HepG2 (cell line): ENCODE measurements at regions not wholly inside any gene's neighbourhood (a gene's known extent, or its start where the extent isn't known, plus 50 kb on each side); places are given as distances from the start of the nearest gene placed in this dataset.

Source experiments
- ATAC-seq: fragments of 200-7000 bp; cut with Tn5 transposase; 3 replicates; pipeline ENCODE4 v1.9.1; 2020; ENCODE audit warnings: mild to moderate bottlenecking, moderate library complexity
- BruUV-seq: library from RNA; stranded (reverse); fragments of 400-500 nt; replicated peaks from 2 replicates; lab custom pipeline; 2021; lab: Mats Ljungman, UMichigan
- CTCF ChIA-PET: fragments of 300-600 bp; formaldehyde crosslinking; extraction: SDS; loops from one replicate; lab custom pipeline; 2021; ENCODE audit warnings: low total read pairs, inconsistent platforms, low intra/inter-chr PET ratio; lab: Yijun Ruan, JAX
- POLR2A ChIA-PET: fragments of 350-600 bp; sonication (Branson Sonifier 250); formaldehyde crosslinking; loops from one replicate; lab custom pipeline; 2020; ENCODE audit warnings: antibody characterized with exemption, inconsistent platforms; lab: Yijun Ruan, JAX
- DNase-seq: peaks from one replicate; pipeline ENCODE4 v3.0.0-alpha.2; 2015; ENCODE audit warnings: low spot score
- FAIRE-seq: peaks from 3 replicates; lab custom pipeline; 2011; peaks lifted over from hg19 to GRCh38; lab: Jason Lieb, UNC
- H2AFZ ChIP-seq: one replicate; pipeline ENCODE4 v1.6.1; 2011; ENCODE audit warnings: low read length, inconsistent platforms
- H3K27ac ChIP-seq: fragments of 300-600 bp; 3 replicates; pipeline ENCODE4 v1.8.0; 2011; ENCODE audit warnings: mixed run types, mild to moderate bottlenecking, mixed read lengths, low read length, inconsistent platforms; ENCODE audit not compliant: insufficient read depth; ENCODE audit errors: extremely low read length
- H3K27me3 ChIP-seq, 2 experiments: fragments of 200-600 bp in 1 of 2; 2 replicates in 1 of 2; 3 replicates in 1 of 2; pipeline versions ENCODE4 v1.6.0 to v1.8.0; 2011; ENCODE audit warnings: low read length in 2 of 2, mild to moderate bottlenecking in 2 of 2, moderate library complexity in 2 of 2, inconsistent platforms in 1 of 2; ENCODE audit not compliant: insufficient read depth in 2 of 2, control insufficient read depth in 1 of 2
- H3K36me3 ChIP-seq, 2 experiments: fragments of 200-600 bp in 1 of 2; replicated peaks in 1 of 2; 2 replicates in 1 of 2; 3 replicates in 1 of 2; pipeline versions ENCODE4 v1.5.1 to v1.8.0; 2011; ENCODE audit warnings: low read length in 2 of 2, inconsistent platforms in 1 of 2; ENCODE audit not compliant: insufficient read depth in 2 of 2, control insufficient read depth in 1 of 2
- H3K4me1 ChIP-seq: 2 replicates; pipeline ENCODE4 v1.5.1; 2012; ENCODE audit warnings: low read length, inconsistent platforms; ENCODE audit not compliant: insufficient read depth
- H3K4me2 ChIP-seq: 2 replicates; pipeline ENCODE4 v1.6.0; 2011; ENCODE audit warnings: low read depth, low read length, inconsistent platforms
- H3K4me3 ChIP-seq, 3 experiments: fragments of 200-600 bp in 1 of 3; sonication (generic), shearing (Covaris generic) in 1 of 3; replicated peaks in 1 of 3; 2 replicates each; pipeline ENCODE4 v1.5.1; 2011 to 2016; ENCODE audit warnings: low read length in 3 of 3, inconsistent platforms in 2 of 3, low read depth in 2 of 3, mild to moderate bottlenecking in 2 of 3, control low read depth in 1 of 3, mixed read lengths in 1 of 3; ENCODE audit not compliant: insufficient read depth in 1 of 3
- H3K79me2 ChIP-seq: one replicate; pipeline ENCODE4 v1.6.1; 2011; ENCODE audit warnings: low read length, inconsistent platforms; ENCODE audit not compliant: insufficient read depth
- H3K9ac ChIP-seq: 2 replicates; pipeline ENCODE4 v1.6.0; 2011; ENCODE audit warnings: mild to moderate bottlenecking, low read depth, low read length, inconsistent platforms; ENCODE audit not compliant: insufficient read depth
- H3K9me3 ChIP-seq: 2 replicates; pipeline ENCODE4 v1.5.1; 2012; ENCODE audit warnings: mild to moderate bottlenecking, low read length
- H4K20me1 ChIP-seq: 2 replicates; pipeline ENCODE4 v1.6.0; 2011; ENCODE audit warnings: inconsistent platforms, mild to moderate bottlenecking, low read length, moderate library complexity; ENCODE audit not compliant: insufficient read depth
- HNRNPK ChIP-seq: fragments of 200-400 bp; formaldehyde crosslinking; IDR thresholded peaks from 2 replicates; pipeline ENCODE4 v1.6.1; 2018; ENCODE audit warnings: low read length, low read depth, moderate library complexity, mild to moderate bottlenecking; ENCODE audit not compliant: poor library complexity, severe bottlenecking
- PTBP1 ChIP-seq: fragments of 200-400 bp; formaldehyde crosslinking; IDR thresholded peaks from 2 replicates; pipeline ENCODE4 v1.6.1; 2018; ENCODE audit warnings: low read length, low read depth; ENCODE audit not compliant: poor library complexity, severe bottlenecking
- SIX1 ChIP-seq: sonication (generic); formaldehyde crosslinking; IDR thresholded peaks from 2 replicates; pipeline ENCODE4 v1.4.0; 2020; ENCODE audit warnings: missing genetic modification reagents, borderline replicate concordance
- ZNF607 ChIP-seq: sonication (generic); formaldehyde crosslinking; IDR thresholded peaks from 2 replicates; pipeline ENCODE4 v1.5.1; 2020; ENCODE audit warnings: missing genetic modification reagents, mild to moderate bottlenecking, borderline replicate concordance
- ZSCAN25 ChIP-seq: sonication (generic); formaldehyde crosslinking; IDR thresholded peaks from 2 replicates; pipeline ENCODE4 v1.8.0; 2022; ENCODE audit warnings: mild to moderate bottlenecking, missing genetic modification reagents
- WGBS: methylation state at CpG from one replicate; pipeline ENCODE4 v1.1.6; 2017; ENCODE audit warnings: low lambda C conversion rate; 5-methylcytosine and 5-hydroxymethylcytosine counted together
- in situ Hi-C: cut with HindIII; loops from 2 replicates; pipeline ENCODE4 v1.10.0; 2017; ENCODE audit warnings: low pct_unique_long_range_greater_than_20kb; ENCODE audit not compliant: extremely low pct_ligation_motif_present
- intact Hi-C: fragments of 100-400 bp; cut with micrococcal nuclease; formaldehyde crosslinking; loops from one replicate; pipeline ENCODE4 v1.10.0; 2022; ENCODE audit not compliant: unreplicated experiment
- TF ChIP-seq, protein P1 (sequence below): sonication (generic); formaldehyde crosslinking; IDR thresholded peaks from 2 replicates; pipeline ENCODE4; 2020; ENCODE audit warnings: missing genetic modification reagents, mild to moderate bottlenecking, borderline replicate concordance

DNA sequence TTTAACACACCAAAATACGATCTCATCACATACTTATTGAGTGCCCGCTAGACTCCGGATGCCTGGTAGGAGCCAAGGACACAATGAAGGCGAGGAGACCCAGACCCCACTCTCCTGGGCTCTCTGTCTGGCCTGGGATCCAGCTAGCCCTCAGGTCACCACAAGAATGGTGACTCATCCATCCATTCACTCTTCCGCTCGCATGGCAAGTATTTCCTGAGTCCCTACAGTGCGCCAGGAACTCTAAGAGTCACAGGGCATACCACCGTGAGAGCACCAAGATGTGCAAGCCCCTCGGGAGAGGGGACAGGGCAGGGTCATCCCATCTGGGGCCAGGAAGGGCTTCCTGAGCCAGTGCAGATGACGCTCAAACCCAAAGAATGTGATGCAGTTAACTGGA is 101.6 kb upstream of the PRR20G start:
- no TSS peak for BruUV-seq
- Histone ChIP-seq H3K36me3 (no peaks in the 10 kb centered on the region), H3K4me2 (no peak overlapping the region), H3K27ac (no peak overlapping the region), H3K9ac (no peak overlapping the region), H3K4me3 (no peak overlapping the region), H3K79me2 (no peaks in the 10 kb centered on the region)
- POLR2A ChIA-PET = no interaction called here
- no peak for FAIRE-seq
- in situ Hi-C loops (no loop called here), intact Hi-C loops (no loop called here)
- 10% methylated on average over 6 of the region's 10 CpGs for WGBS
- TF ChIP-seq ZNF607 (CRISPR knock-in tag) (no peak), HNRNPK (no peak), SIX1 (CRISPR knock-in tag) (no peak), PTBP1 (no peak), ZSCAN25 (no peak)
- TF ChIP-seq, protein P1, sequence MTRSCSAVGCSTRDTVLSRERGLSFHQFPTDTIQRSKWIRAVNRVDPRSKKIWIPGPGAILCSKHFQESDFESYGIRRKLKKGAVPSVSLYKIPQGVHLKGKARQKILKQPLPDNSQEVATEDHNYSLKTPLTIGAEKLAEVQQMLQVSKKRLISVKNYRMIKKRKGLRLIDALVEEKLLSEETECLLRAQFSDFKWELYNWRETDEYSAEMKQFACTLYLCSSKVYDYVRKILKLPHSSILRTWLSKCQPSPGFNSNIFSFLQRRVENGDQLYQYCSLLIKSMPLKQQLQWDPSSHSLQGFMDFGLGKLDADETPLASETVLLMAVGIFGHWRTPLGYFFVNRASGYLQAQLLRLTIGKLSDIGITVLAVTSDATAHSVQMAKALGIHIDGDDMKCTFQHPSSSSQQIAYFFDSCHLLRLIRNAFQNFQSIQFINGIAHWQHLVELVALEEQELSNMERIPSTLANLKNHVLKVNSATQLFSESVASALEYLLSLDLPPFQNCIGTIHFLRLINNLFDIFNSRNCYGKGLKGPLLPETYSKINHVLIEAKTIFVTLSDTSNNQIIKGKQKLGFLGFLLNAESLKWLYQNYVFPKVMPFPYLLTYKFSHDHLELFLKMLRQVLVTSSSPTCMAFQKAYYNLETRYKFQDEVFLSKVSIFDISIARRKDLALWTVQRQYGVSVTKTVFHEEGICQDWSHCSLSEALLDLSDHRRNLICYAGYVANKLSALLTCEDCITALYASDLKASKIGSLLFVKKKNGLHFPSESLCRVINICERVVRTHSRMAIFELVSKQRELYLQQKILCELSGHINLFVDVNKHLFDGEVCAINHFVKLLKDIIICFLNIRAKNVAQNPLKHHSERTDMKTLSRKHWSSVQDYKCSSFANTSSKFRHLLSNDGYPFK (CRISPR knock-in tag) = no peak
- TF ChIP-seq, all 625 proteins: peak for 0
- ATAC-seq (no peak), DNase-seq (no peak)
- Histone ChIP-seq H3K27me3 (peaks cover 0 to 50% of the 10 kb centered on the region in 2 experiments; a peak in 3 of 5 replicates), H2AFZ (no peak overlapping the region), H3K4me1 (no peaks in the 10 kb centered on the region), H4K20me1 (no peaks in the 10 kb centered on the region), H3K9me3 (no peaks in the 10 kb centered on the region)
- CTCF ChIA-PET = no interaction called here
